CD4-positive, alpha-beta T cell treated with Interleukin-10 for 1 hour (primary cell): ENCODE measurements at regions not wholly inside any gene's neighbourhood (a gene's known extent, or its start where the extent isn't known, plus 50 kb on each side); places are given as distances from the start of the nearest gene placed in this dataset.
"Not testable (repeated sequence)": the region's sequence is repeated elsewhere in the genome, so short reads cannot be mapped to it uniquely, and the experiment has no call there.

Experiments used
- DNase-seq: peaks from one replicate; pipeline ENCODE4 v3.0.0-alpha.2; 2020

DNA sequence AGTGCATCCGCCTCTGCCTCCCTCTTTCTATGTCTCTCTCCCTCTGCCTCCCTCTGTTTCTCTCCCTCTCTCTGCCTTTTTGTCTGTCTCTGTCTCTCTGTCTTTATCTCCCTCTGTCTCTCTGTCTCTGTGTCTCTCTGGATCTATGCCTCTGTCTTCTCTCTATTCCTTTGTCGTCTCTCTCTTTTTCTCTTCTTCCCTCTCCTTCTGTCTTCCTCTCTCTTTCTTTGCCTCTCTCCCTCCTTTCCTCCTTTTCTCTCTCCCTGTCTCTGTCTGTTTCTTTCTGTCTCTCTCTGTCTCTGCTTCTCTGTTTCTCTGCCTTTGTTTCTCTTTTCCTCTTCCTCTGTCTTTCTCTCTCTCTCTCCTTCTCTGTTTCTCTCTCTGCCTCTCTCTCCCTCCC, 678.8 kb upstream of the NRP1 start:
- DNase-seq, result no peak

DNA sequence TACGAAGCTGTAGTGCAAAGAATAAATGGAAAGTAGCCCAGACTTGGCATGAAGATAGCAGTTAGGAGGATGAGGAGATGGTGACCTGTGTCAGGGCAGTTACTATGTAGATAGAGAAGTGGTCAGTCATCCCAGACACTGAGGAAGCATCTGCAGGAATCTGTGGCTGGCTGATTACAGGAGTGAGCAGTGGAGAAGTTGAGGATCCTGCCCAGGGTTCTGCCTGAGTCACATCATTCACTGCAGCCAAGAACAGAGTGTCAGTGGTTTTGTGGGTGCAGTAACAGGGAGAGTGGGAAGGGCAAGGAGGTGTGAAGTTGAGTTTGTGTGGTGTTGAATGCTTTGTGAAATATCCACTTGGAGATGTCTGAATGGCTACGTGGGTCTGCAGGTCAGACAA, 676.4 kb upstream of the NRP1 start:
- DNase-seq, result no peak

DNA sequence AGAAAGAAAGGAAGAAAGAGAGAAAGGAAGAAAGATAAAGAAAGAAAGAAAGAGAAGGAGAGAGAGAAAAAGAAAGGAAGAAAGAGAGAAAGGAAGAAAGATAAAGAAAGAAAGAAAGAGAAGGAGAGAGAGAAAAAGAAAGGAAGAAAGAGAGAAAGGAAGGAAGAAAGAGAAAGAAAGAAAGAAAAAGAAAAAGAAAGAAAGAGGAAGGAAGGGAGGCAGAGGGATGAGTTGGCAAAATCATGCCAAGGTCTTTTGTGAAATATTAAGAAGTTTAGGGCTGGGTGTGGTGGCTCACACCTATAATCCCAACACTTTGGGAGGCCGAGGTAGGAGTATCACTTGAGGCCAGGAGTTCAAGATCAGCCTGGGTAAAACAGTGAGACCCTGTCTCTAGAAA, 675.8 kb upstream of the NRP1 start:
- not testable (repeated sequence) for DNase-seq

DNA sequence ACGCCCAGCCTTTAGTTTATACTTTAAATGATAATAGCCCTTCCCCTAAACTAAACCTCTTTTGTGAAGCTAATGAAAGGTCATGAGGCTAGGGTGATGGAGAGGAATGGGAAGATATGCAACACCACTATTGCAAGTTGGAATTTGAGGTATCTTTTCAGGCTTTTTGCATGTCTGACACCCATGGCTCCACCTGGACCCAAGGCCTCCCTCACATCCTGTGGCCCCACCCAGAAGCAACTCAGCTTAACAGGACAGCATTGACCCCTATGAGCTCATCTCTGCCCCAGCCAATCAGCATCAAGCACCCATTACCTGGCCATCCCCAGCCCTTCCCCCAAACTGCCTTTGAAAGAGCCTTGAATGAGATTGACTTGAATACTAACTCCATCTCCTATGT, 674.2 kb upstream of the NRP1 start:
- no peak for DNase-seq

DNA sequence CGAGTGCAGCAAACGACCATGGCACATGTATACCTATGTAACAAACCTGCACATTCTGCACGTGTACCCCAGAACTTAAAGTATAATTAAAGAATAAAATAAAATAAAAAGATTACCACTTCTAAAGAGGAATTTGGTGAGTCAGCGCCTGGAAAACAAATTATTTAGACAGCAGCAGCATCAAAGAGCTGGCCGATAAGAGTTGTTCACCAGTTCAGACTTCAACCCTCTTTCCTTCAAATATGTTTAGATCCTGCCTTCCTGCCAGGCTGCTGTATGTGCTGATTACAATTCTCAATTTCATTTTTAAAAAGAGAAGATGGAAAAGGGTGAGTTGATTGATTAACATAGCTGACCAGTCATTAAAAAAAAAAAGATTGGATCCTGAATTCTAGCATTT, 672.0 kb upstream of the NRP1 start:
- DNase-seq, result no peak

DNA sequence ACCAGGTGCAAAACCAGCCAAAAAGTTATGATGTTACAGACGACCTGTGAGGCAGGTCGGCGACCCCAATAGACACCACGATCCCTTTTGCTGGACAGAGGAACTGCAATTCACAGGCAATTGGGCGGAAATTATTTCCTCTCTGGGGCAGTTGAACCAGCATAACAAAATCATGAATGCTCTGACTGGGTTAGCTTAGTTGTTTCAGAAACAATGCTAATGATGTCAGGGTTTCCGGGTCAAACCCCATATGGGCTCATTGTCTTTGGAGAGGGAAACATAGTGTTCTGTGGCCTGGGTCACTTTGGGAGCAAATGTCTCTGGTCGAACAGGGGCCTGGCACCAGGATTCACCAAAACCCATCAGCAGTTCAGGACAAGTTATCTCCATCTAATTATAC, 669.1 kb upstream of the NRP1 start:
- DNase-seq, result no peak

DNA sequence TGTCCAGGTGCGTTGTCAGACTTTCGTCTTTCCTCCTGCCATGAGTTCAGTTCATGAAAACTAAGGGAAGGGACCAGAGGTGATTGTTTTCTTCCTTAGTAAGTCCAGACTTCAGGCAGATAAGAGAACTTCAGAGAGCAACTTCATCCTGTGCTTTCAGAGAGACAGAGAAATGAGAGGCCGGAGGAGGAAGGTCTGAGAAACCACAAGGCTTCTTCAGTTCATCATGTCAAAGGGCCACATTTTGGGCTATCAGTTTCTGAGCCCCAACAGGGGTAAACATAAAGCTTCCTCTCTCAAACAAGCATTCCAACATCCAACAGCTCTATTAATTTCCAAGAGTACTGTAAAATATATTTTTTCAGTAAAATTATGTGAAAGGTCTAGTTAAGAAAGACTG, 668.4 kb upstream of the NRP1 start:
- DNase-seq, result no peak

DNA sequence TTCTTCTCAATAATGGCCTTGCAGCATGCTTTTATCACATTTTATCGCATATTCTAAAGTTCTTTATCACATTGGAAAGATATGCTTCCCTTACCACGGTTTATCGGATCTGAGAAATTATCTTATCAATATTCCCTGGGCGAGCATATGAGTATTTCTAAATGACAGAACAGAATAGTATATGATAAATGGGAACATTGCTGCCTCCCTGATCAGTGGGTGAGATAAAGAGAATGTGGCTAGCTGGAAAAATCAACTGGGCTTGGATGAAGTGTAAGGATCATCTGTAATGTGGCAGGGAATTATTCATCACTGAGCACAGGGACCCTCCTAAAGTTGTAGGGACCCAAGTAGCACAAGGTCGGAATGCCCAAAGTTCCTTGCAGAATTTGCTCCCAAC, 667.4 kb upstream of the NRP1 start:
- no peak for DNase-seq

DNA sequence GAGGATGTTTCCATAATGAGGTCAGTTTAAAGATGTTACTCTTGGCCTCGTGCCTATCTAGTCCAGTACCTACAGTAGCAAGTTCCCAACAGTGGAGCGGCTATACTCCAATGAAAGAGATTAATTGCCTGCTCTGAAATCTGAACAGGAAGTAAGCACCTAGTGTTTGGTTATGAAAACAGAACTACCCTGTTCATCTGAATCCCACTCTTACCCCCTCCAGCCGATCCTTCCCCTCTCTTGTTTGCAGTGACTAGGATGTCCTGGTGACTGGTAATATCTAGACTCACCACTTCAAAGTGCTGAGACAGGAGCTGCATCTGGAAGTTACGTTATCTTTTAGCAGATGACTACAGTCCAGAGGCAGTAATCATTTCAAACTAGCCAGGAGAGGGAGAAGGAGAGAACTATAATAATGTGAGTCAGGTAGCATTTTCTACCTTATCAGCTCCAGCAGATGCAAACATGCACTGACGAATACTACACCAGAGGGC, 666.7 kb upstream of the NRP1 start:
- no peak for DNase-seq

DNA sequence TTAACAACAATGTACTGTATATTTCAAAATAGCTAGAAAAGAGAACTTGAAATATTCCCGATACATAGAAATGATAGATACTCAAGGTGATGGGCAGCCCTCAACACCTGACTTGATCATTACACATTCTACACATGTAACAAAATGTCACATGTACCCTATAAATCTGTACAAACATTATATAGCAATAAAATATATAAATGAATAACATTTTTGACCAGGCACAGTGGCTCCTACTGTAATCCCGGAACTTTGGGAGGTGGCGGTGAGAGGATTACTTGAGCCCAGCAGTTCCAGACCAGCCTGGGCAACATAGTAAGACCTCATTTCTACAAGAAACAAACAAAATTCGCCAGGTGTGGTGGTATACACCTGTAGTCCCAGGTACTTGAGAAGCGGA, 659.5 kb upstream of the NRP1 start:
- no peak for DNase-seq

DNA sequence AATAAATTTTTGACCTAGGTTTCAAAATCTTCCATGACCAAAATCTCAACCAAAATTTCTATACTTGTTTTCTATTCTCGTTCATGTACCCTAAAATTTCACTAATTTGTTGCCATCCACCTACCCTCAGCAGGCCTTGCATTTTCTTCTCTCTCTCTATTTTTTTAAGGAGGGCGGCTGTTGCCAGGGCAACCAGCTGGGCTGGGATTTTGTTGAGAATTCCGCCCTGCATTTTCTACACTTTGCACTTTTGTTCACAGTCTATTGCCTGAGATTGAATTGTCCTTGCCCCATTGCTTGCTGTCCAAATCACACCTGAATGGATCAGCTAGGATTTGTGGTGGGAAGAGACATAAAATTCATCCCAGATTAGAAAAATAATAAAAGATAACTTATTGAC, 657.5 kb upstream of the NRP1 start:
- no peak for DNase-seq

DNA sequence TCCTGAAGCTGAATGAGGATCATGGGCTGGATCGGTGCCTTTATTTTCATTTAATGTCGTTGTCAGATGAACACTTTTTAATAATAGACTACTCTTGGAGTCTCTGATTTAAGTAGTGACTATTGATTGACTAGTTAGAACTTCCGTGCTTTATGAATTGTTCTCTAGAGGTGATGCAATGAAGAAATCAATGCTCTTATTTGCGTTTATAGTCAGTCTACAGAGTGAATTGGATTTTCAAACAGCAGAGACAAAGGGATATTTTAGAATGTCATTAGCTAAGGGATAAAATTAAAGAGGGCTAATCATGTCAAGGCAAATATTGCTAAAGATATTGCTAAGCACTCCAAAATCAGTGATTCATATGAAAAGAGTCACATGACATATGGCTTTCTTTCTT, 652.0 kb upstream of the NRP1 start:
- DNase-seq, result no peak

DNA sequence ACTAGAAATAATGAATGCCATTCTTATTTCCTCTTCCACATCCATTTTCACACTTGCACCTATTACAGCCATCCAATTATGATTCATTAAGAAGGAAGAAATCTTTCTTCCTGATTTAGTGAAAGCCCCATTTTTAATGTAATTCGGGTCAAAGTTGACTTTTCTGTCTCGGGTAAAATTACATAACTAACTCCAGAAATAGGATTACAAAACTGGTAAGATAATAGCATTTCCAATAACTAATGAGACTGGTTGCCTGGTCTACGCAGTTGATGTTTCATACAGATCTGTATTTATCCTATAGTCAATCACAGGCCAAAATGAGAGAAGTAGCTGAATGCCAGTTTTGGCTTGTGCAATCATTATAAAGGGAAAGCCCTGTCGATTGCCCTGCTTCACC, 651.5 kb upstream of the NRP1 start:
- DNase-seq, result no peak

DNA sequence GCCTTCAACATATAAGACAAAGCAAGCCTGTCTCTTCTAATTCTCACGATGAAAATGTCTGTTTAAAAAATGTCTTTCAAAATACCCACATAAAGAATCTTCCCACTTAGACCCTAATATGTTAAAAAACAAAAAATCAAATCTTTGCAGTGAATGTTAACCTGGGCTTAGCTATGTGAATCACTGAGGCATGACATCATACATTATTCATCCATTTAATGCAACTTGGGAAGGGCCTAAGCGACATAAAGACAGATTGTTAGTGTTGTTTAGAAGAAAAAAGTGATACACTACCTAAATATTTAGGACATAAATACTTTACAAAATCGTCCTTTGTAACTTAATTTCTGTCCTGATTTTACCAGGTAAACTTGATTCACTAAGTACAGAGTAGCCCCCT, 648.5 kb upstream of the NRP1 start:
- no peak for DNase-seq

DNA sequence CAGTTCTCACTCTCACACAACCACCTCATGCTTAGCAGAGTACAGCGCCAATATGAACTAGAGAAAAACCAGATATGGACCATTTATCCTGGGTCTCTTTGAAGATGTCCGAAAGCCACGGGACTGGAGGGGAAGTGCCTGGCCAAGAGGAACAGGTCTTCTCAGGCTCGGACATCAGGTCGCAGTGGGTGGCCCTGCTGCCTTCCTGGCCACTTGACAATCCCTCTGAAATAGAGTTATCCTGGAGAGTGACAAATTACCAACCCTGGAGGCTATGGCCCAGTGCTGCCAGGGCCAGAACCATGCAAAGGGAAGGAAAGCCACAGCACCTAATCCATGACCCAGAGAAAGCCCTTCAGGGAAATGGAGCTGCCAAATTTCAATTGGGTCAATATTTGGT, 646.8 kb upstream of the NRP1 start:
- no peak for DNase-seq

DNA sequence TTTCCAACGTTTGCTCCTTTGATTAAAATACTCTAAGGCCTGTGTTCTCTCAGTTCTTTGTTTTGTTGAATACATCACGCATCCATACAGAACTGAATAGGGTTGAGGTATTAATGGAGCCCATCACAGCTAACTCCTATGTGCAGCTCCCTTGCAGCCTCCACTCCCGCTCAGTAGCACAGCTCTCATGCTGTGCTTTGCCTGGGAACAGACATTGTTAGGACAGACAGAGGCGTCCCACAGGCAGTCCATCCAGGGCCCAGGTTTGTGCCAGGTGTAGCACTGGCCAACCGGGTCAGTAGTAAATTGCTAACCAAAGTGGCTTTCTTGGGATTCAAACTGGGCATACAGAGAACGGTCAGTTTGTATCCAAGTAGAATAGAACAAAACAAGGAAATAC, 644.7 kb upstream of the NRP1 start:
- no peak for DNase-seq

DNA sequence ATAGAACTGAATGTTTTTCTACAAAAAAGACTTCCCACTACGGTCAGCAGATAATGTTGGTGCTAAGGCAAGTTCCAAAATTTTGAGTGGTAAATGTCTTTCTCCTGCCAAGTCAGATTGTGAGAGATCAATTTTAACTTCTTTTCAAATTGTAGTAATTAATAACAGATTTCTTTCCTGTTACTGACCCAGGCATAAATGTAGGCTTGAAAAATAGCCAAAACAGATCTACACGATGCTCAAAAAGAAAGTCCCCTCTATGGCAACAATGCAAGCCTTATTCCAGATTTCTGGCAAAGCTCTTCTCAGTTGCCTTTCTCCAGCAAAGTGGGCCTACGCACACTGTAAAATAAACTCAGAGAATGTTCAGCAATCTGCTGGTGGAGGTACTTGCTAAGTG, 641.0 kb upstream of the NRP1 start:
- DNase-seq, result no peak

DNA sequence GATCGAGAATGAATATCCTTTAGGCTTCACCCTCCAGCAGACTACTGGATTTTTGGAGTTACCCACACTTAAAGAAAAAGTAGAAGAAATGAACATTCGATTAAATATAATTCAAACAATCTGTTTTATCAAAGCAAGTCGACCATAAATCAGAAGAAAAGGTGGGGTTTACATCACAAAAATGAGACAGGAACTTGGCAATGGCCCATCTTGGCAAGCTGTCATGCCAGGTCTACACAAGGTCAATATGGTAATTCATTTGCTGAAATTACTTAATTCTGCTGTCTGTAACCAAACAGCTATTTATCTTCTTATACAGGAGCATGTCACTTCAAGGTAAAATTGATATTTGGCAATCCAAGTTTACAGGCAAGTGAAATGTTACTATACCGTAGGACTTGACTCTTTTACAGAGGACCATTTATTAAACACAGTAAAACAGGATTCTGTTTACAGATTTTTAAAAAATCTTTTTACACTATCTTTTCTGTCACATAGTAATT, 640.6 kb upstream of the NRP1 start:
- no peak for DNase-seq

DNA sequence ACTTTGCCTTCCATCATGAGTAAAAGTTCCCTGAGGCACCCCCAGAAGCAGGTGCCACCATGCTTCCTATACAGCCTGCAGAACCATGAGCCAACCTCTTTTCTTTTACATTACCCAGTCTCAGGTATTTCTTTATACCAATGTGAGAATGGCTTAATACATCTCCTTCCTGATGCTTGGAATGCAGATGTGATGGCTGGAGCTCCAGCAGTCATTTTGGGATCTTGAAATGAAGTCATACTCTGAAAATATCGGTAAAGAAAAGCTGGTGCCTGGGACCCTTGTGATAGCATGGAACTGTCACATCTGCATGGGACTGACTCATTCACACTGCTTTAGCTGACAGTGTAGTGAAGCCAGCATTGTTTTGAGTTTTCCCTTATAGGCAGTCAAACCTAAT, 634.5 kb upstream of the NRP1 start:
- DNase-seq, result no peak

DNA sequence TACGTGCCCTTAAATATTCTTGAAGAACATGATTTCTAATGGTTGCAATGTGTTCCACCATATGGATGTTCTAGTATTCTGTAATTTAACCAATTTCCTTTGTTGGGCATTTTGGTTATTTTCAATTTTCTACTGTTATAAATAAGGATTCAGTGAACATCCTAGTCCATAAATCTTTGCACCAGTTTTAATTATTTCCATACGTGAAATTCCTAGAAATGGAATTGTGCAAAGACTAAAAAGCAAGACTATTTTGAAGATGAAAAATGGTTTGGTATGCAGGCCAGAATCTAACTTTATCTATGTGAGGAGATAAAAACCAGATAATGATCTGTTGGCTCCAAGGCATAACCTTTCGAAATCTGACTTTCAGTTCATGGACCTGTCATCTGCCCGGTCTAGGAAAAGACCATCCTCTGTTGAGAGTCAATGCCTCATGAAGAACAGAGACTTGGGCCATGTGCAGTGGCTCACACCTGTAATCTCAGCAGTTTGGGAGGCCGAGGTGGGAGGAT, 633.2 kb upstream of the NRP1 start:
- DNase-seq, result no peak

DNA sequence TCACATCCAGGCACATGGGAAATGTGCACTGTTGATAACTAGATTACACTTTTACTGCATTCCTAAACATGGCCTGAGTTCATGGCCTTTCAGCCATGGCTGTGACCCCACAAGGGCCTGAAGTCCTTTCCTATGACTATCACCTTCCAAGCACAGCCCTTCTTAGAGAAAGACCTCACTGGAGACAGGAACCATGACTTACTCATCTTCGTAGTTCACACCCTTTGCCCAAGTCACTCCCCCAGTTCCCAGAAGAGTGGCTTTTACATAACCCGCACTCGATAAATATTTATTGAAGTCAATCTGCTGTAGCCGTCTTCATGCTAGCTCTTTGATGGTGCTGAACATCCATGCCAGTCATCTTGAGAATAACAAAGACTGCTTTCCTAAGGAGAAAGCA, 632.5 kb upstream of the NRP1 start:
- no peak for DNase-seq

DNA sequence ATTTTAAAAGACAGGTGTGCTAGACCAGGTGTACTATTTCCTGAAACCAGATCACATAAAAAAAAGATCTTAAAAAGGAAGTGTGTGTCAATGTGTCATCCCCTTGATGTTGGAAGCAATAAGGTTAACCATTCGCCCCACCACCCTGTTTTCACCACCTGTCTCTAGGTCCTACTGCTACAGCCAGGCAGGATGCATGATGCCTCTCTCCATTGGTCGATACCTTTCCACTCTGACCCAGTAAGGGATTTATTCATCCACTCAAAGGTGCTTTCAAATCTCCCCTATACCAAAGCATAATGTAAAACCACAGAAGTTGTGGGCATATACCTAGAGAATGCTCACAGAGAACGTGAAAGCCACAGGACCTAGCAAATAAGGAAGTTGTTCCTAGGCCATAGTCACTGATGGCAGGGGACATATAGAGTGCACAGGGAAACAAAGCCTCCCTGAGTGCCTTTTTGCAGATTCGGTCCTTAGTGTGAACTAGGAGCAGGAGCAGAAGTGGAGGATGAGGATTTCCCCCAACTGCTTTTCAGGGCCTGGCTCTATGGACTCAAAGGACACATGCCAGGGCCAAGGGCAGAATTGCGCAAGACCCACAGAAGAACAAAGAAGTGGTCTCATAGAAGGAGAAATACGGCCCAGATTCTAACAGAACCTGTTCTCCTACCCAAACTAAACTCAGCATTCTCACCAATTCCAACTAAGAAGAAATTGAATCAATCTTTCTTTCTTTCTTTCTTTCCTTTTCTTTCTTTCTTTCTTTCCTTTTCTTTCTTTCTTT, 631.5 kb upstream of the NRP1 start:
- no peak for DNase-seq

DNA sequence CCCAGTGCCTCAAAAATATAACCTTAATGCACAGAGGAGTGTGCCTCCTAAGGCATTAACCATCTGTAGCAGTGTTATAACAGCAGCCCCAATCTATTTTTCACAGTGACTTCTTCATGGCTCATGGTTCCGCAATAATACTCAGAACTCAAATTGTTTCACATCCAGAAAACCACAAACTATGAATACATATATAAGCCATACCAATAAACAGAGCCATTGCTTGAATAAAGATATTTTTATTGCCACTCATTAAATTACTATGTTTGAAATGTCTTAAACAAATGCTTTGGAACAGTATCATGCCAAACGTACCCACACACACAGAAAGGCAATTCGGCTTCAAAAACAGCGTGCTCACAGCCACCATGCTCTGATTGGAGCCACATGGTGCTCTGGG, 629.3 kb upstream of the NRP1 start:
- no peak for DNase-seq

DNA sequence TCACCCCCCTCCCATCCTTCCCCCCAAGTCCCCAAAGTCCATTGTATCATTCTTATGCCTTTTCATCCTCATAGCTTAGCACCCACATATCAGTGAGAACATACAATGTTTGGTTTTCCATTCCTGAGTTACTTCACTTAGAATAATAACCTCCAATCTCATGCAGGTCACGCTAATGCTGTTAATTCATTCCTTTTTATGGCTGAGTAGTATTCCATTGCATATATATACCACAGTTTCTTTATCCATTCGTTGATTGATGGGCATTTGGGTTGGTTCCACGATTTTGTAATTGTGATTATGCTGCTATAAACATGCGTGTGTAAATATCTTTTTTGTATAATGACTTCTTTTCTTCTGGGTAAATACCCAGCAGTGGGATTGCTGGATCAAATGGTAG, 621.9 kb upstream of the NRP1 start:
- DNase-seq, result not testable (repeated sequence)

DNA sequence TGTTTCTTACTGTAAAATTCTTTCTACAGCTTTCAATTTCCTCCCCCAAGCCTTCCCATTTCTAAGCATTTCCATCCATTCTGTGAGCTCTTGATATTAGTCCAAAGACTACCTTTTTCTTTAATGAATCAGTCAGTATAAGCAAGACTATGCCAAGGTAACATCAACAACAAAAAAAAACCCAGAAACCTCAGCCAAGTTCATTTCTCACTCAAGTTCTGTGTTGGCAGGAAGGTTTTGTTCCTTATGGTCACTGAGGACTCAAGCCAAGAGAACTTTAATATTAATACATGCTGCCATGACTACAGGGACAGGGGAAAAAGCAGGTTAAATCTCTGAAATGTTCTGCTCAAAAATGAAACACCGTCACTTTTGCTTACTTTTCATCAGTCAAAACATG, 621.2 kb upstream of the NRP1 start:
- no peak for DNase-seq
